ENCODE measurements at regions not wholly inside any gene's neighbourhood (a gene's known extent, or its start where the extent isn't known, plus 50 kb on each side); places are given as distances from the start of the nearest gene placed in this dataset.
"Not testable (repeated sequence)": the region's sequence is repeated elsewhere in the genome, so short reads cannot be mapped to it uniquely, and the experiment has no call there.

DNA sequence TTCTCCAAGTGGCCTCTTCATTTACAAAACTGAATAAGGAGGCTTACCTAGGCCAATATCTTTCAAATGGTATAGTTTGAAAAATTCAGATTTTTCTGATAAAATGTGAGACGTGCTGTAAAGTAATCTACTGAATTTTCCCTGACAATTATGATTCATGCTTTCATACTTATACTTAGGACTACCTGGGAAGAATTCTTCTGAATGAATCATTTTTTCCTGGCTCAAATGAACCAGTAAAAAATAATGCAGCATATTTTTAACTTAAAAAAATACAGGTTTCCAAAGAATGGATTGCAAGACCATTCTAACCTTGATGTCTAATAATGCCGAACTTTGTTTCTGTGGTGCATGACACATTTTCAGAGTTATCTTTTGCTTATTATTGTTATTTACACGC lies 375.4 kb downstream of the ZNF674 start:
- no peak for DNase-seq (ENCODE audit: low read depth in 2 of 2, low spot score in 1 of 2)

DNA sequence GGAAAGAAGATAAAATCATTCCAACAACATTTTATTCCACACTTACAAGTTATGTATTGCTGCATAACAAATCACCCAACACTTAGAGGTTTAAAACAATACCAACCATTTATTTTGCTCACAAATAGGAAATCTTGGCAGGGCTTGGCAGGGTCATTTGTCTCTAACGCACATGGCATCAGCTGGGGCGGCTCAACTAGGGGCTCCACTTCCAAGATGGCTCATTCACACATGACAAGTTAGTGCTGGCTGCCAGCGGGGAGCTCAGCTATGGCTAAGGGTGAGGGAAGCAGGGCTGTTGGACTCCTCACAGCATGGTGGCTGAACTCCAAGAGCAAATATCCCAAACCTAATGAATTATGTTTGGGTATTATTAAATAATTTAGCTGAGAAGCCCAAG lies 377.0 kb downstream of the ZNF674 start:
- no peak for DNase-seq (ENCODE audit: low read depth in 2 of 2, low spot score in 1 of 2)

DNA sequence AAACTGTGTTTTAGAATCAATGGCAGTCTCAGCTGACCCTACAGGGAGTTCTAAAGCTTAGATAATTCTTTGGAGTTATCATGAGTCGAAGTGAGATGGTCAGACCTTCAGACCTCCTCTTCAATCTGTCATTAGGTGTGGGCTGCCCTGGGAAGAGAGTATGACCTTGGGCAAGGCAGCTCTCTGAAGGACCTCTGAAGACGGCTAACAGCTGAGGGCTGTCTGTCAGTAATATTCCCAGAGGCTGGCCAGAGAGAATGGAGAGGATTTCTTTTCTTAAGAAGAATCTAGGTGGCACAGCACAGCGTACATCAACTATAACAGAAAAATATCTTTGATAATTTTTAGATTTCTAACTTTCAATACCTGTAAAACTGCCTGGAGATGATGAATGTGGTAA lies 379.4 kb downstream of the ZNF674 start:
- DNase-seq (ENCODE audit: low read depth in 2 of 2, low spot score in 1 of 2): no peak

DNA sequence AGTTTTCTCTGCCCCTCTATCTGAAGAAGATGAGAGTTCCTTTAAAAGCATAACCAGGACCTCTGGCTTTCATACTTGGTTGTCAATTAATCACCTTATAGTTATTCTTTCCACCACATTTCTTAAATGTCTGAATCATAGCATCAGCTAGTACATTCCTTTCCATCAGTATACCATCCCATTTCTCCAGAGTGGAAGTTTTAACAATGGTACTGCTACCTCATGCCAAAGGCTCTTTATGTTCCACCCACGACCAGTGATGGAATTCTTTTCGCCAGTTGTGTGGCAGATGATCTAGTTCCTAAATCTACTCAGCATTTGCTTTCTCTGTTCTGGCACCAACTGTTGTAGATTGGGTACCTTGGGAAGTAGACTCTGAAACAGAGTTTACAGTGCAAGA lies 379.8 kb downstream of the ZNF674 start:
- DNase-seq (ENCODE audit: low read depth in 2 of 2, low spot score in 1 of 2): no peak

DNA sequence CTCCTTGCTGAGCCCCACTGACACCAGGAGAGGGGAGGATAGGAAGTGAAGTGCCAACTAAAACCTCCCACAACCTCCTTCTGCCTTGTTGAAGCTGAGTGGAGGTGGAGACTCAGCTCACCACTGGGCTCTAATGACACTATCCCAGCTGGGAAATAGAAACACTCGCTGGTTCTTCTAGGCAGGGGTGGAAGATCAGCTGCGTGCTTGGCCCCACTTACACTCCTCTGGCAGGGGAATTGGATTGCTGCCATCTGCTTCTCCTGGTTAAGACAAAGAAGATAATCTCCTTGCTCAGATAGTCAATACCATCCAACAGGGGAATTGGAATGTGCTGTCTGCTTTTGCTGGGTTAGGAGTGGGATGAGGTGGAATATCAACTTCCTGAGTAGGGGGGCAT lies 392.5 kb downstream of the ZNF674 start:
- DNase-seq (ENCODE audit: low read depth in 2 of 2, low spot score in 1 of 2): no peak

DNA sequence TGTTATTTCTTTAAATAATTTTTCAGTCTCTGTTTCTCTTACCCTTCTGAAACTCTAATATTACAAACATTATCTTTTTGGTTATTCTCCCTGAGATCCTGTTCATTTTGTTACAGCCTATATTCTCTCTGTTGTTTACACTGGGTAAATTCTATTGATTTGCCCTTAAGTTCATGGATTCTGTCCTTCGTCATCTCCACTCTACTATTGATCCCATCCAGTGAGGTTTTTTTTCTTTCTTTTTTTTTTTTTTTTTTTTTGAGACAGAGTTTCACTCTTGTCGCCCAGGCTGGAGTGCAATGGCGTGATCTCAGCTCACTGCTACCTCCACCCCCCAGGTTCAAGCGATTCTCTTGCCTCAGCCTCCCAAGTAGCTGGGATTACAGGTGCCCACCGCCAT lies 393.9 kb downstream of the ZNF674 start:
- not testable (repeated sequence) for DNase-seq (ENCODE audit: low read depth in 2 of 2, low spot score in 1 of 2)

DNA sequence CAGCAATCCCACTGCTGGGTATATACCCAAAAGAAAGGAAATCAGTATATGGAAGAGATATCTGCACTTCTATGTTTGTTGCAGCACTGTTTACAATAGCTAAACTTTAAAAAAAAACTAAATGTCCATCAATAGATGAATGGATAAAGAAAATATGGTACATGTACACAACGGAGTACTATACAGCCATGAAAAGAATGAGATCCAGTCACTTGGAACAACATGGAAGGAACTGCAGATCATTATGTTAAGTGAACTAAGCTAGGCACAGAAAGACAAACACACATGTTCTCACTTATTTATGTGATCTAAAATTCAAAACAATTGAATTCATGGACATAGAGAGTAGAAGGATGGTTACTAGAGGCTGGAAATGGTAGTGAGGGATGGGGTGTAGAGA lies 400.7 kb downstream of the ZNF674 start:
- DNase-seq (ENCODE audit: low read depth in 2 of 2, low spot score in 1 of 2): no peak

DNA sequence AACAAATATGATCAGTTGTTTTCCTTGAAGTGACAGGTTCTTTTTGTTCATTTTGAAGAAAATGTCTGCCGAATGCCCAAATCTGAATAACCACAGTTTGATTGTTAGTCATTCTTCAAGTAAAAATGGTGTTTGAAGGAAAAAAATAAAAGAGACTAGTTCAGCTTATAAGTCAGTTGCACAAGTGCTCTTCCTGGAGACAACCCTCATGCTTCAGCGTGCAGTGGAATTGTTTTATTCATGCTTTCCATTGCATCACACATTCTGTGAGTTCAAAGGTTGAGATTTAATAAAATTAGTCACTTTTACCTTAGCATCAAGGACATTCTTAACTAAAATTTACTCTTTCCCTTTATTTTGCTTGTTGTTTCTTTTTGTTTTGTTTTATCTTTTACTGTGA lies 404.9 kb downstream of the ZNF674 start:
- DNase-seq (ENCODE audit: low read depth in 2 of 2, low spot score in 1 of 2): no peak

DNA sequence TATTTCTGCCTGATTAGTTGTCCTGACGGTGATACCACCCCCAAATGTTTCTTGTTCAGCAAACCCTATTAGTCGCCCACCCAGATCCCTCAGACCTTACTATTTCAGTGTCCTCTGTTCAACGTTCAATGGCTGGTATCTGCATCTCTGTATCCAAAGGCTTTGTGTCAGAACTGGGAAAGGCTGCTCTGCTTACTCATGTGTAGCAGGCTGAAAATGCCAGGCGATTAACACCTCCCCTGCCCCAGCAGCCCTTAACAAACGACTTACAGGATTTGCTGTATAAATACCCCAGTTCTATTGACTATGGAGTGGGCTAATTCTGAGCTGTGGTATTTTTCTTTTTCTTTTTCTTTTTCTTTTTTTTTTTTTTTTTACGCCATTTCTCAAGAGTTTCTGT lies 415.0 kb downstream of the ZNF674 start:
- no peak for DNase-seq (ENCODE audit: low read depth in 2 of 2, low spot score in 1 of 2)

DNA sequence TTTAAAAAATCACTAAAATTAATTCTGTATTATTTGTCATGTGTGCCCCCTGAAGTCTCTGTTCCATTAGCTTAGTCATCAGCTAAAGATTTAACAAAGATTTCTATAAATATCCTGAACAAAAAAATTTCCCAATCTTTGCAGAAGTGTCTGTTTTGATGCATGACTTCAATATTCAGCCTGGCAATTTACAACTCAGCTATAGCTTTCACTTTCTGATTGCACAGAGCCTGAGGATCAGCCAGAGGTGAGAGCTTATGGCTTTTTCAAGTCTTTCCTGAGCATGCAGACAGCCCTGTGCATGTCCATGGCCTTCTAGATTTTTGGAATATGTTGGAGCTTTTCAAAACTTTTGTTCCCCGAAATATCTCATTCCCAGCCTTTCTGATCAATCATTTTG lies 420.1 kb downstream of the ZNF674 start:
- no peak for DNase-seq (ENCODE audit: low read depth in 2 of 2, low spot score in 1 of 2)

DNA sequence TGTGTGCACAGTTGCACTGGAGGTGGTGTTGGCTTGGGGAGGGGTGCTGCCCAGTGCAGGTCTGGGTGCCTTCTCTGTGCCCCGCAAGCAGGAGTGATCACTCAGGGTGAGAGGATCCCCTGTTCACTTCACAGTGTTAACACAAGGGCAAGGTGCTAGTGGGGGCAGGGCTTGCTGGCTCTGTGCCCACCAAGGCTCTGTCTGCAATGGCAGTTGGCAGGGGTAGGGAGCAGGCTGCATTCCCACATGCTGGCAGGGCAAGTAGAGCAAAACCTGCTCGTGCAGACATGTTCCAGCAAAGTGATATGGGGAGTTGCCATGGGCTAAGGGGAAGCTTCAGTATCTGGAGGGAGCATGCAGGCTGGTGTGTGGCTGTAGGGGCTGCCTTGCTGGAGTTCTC lies 428.0 kb downstream of the ZNF674 start:
- DNase-seq (ENCODE audit: low read depth in 2 of 2, low spot score in 1 of 2): no peak

DNA sequence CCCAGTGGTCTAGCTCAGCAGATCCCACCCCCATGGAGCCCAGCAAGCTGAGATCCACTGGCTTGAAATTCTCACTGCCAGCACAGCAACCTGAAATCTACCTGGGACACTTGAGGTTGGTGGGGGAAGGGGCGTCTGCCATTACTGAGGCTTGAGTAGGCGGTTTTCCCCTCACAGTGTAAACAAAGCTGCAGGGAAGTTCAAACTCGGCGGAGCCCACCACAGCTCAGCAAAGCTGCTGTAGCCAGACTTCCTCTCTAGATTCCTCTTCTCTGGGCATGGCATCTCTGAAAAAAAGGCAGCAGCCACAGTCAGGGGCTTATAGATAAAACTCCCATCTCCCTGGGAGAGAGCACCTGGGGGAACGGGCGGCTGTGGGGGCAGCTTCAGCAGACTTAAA lies 457.9 kb downstream of the ZNF674 start:
- DNase-seq (ENCODE audit: low read depth in 2 of 2, low spot score in 1 of 2): not testable (repeated sequence)

DNA sequence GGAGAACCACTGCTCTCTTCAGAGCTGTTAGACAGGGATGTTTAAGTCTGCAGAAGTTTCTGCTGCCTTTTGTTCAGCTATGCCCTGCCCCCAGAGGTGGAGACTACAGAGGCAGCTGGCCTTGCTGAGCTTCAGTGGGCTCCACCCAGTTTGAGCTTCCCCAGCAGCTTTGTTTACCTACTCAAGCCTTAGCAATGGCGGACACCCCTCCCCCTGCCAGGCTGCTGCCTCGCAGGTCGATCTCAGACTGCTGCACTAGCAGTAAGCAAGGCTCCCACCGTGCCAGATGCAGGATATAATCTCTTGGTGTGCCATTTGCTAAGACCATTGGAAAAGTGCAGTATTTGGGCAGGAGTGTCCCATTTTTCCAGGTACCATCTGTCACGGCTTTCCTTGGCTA lies 465.1 kb downstream of the ZNF674 start:
- DNase-seq (ENCODE audit: low read depth in 2 of 2, low spot score in 1 of 2): not testable (repeated sequence)

DNA sequence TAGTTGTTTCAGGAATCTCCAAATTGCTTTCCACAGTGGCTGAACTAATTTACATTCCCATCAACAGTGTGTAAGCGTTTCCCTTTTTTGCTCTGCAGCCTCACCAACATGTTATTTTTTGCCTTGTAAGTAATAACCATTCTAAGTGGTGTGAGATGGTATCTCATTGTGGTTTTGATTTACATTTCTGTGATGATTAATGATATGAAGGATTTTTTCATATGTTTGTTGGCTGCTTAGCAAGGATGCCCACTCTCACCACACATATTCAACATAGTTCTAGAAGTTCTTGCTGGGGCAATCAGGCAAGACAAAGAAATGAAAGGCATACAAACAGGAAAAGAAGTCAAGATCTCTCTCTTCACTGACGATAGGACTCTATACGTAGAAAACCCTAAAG lies 472.4 kb downstream of the ZNF674 start:
- no peak for DNase-seq (ENCODE audit: low read depth in 2 of 2, low spot score in 1 of 2)

DNA sequence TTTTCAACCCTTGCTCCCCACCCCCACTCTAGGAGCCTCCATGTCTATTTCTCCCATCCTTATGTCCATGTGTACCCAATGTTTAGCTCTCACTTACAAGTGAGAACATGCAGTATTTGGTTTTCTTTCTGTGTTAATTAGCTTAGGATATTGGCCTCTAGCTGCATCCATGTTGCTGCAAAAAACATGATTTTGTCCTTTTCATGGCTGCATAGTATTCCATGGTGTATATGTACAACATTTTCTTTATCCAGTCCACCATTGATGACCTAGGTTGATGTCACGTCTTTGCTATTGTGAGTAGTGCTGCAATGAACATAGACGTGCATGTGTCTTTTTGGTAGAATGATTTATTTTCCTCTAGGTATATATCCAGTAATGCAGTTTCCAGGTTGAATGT lies 472.8 kb downstream of the ZNF674 start:
- DNase-seq (ENCODE audit: low read depth in 2 of 2, low spot score in 1 of 2): no peak

DNA sequence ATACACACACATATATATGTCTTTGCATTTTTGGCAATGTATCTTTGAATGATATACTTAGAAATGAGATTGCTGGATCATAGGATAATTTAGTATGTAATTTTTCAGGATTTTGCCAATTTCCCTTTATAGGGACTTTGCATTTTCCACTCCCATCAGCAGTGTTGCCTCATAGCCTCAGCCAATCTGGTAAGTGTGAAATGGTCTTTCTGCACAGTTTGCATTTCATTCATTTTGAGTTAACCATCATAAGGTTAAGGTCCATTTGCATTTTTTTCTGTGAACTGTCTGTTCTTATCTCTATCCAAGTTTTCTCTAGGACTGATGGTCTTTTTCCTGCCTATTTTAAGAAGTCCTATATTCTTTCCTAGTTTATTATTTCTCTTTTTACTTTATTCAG lies 474.8 kb downstream of the ZNF674 start:
- DNase-seq (ENCODE audit: low read depth in 2 of 2, low spot score in 1 of 2): no peak

DNA sequence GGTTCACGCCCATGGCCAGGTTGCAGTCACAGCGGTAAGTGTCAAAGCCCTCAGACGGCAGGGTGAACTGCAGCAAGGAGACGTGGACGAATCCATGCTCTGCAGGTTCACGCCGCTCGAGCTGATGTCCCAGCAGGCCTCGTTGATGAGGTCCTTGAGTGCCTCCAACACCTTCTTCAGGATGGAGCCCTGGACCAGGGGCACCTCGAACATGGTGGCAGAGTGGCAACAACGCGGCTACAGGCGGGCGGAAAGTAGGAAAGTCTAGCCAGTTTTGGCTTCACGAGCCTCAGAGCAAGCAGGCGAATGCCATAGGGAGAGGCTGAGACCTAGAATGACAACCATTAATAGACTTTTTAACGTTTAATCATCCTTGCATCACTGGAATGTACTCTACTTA lies 485.9 kb downstream of the ZNF674 start:
- no peak for DNase-seq (ENCODE audit: low read depth in 2 of 2, low spot score in 1 of 2)

DNA sequence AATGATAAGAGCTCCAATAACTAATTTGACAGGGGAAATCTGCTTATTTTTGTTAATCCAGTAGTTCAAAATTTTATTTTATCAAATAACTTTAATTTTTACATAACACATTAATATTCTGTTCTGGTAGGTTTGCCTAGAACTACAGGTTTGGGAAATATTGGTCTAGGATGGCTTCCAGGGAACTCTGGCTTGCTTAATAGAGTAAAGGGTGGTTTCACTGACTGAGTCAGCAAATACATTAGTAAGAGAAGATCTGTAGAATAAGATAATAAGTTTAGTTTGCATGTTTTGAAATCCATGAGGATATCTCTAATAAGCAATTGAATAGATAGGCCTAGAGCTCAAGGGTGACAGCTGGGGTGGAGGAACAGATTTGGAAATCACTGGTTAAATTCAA lies 500.7 kb downstream of the ZNF674 start:
- no peak for DNase-seq (ENCODE audit: low read depth in 2 of 2, low spot score in 1 of 2)

DNA sequence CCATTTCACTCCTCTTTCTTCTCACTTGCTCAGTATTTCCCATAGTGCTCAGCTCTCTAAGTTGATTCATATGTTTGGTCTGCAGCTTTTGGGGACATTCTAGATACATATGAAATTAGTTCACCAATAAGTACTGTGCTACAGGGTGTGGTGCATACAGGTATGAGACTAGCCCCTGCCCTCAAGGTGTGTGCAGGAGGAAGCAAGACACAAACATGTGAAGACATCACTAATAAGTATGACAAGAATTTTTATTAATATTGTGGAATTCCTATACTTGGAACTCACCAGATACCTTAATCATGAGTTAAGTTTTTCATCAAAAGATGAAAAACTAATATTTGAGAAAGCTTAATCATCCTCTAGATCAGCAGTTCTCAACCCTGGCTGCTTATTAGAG lies 505.2 kb downstream of the ZNF674 start:
- no peak for DNase-seq (ENCODE audit: low read depth in 2 of 2, low spot score in 1 of 2)

DNA sequence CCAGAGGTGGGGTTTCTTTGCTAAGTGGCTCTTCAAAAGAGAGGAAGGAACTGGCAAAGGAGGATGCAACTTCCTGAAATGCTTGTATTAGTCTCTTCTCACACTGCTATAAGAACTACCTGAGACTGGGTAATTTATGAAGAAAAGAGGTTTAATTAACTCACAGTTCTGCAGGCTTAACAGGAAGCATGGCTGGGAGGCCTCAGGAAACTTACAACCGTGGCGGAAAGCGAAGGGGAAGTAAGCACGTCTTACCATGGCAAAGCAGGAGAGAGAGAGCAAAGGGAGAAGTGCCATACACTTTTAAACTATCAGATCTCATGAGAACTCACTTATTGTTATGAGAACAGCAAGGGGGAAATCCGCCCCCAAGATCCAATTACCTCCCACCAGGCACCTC lies 505.7 kb downstream of the ZNF674 start:
- DNase-seq (ENCODE audit: low read depth in 2 of 2, low spot score in 1 of 2): no peak

DNA sequence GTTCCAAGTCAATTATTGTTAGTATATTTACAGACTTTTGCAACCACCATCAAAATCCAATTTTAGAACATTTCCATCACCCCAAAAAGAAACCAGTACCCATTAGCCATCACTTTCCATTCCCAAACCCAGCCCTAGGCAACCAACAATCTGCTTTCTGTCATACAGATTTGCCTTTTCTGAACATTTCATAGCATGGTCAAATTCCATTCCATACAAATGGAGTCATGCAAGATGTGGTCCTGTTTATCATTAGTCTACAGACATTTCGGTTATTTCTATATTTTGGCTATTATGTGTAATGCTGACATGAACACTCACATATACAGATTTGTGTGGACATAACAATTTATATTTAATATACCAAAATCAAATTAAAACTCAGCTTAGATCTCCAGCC lies 508.7 kb downstream of the ZNF674 start:
- DNase-seq (ENCODE audit: low read depth in 2 of 2, low spot score in 1 of 2): no peak

DNA sequence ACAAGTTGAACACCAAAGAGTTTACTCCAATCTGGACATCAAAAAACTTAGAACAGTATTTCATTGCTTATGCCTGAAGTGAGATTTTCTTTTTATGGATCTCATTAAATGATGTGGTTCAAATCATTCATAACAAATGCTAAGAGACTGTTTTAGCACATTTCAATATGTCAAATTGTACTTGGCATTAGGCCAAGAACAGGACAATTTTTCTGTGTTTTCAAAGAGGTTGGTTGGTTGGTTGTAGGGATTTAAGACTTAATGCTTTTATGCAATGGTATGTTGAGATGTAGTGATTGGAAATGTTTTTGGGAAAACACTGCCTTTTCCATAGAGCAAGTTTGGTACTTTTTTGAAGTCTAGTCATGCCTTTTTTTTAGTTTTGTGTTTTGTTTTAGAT lies 510.4 kb downstream of the ZNF674 start:
- no peak for DNase-seq (ENCODE audit: low read depth in 2 of 2, low spot score in 1 of 2)

DNA sequence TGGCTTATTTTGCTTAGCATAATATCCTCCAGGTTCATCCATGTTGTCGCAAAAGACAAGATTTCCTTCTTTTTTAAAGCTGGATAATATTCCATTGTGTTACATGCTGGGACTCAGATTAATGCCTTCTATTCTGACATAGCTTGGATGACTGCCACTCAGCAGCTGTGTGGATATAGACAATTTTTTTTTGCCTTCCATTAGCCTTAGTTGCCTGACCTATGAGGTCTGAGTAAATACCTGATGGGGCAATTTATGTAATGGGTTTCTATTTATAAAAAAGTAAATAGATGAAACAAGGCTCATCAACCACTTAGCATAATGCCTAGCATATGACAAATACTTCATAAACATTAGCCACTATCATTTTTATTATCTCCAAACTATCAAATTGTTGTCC lies 515.4 kb downstream of the ZNF674 start:
- no peak for DNase-seq (ENCODE audit: low read depth in 2 of 2, low spot score in 1 of 2)

DNA sequence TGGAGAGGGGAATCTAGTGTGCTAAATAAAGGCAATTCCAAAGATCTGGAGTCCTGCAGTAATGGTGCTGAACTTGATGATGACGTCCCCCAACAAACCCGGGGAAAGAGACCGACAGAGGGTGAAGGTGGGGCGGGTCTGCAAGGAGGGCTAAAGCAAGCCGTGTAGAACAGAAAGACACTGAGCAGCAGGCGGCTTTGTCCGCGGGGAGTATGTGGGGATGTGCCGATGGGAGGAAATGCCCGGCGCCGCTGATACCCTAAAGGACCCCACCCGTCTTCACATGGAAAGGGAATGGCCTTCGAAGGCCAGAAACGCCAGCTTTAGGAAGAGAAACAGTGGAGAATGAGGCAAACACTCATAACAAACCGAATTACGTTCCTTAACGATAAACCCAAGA lies 528.9 kb downstream of the ZNF674 start:
- DNase-seq (ENCODE audit: low read depth in 2 of 2, low spot score in 1 of 2): no peak

Data from stimulated activated CD8-positive, alpha-beta memory T cell treated with anti-CD3 and anti-CD28 coated beads, Interleukin-4, amount 100 ng/mL, for 1 hour (primary cell).